ENCODE measurements at regions not wholly inside any gene's neighbourhood (a gene's known extent, or its start where the extent isn't known, plus 50 kb on each side); places are given as distances from the start of the nearest gene placed in this dataset.
A peak's percentile ranks its signal among the peaks of the same experiment; 100 is the strongest.

- TF ChIP-seq CTCF (IDR thresholded peaks at IDR 0.05; ENCODE audit: insufficient read depth, low read length, poor library complexity, severe bottlenecking) = peak; percentile 68
- H3K27me3 ChIP-seq (ENCODE audit: control insufficient read depth, insufficient read depth, low read length) = peaks cover 18% of the 10 kb centered on the region
- H3K4me3 ChIP-seq (ENCODE audit: low read depth, low read length) = no peak overlapping the region
- no peak for DNase-seq (ENCODE audit: low read depth)
- H3K36me3 ChIP-seq (ENCODE audit: control insufficient read depth, insufficient read depth, low read length) = no peaks in the 10 kb centered on the region
Measured at GRCh38 chr10:128263891-128264688, 137.9 kb upstream of the MKI67 start.

- no peak for DNase-seq (ENCODE audit: low read depth)
- no peak for TF ChIP-seq CTCF (IDR thresholded peaks at IDR 0.05; ENCODE audit: insufficient read depth, low read length, poor library complexity, severe bottlenecking)
Measured at GRCh38 chr10:128265596-128265995, 139.4 kb upstream of the MKI67 start.

GRCh38 chr10:128267581-128267980, 141.4 kb upstream of the MKI67 start:
- Histone ChIP-seq H3K36me3 (ENCODE audit: control insufficient read depth, insufficient read depth, low read length) (no peaks in the 10 kb centered on the region), H3K4me3 (ENCODE audit: low read depth, low read length) (no peak overlapping the region), H3K27me3 (ENCODE audit: control insufficient read depth, insufficient read depth, low read length) (peaks cover 18% of the 10 kb centered on the region)
- TF ChIP-seq CTCF (IDR thresholded peaks at IDR 0.05; ENCODE audit: insufficient read depth, low read length, poor library complexity, severe bottlenecking) = no peak
- no peak for DNase-seq (ENCODE audit: low read depth)

More at GRCh38 chr10:128265596-128265995, 139.4 kb upstream of the MKI67 start:
- H3K4me3 ChIP-seq (ENCODE audit: low read depth, low read length) = no peak overlapping the region
- no peaks in the 10 kb centered on the region for H3K36me3 ChIP-seq (ENCODE audit: control insufficient read depth, insufficient read depth, low read length)
- peaks cover 18% of the 10 kb centered on the region for H3K27me3 ChIP-seq (ENCODE audit: control insufficient read depth, insufficient read depth, low read length)

GRCh38 chr10:128268015-128268722, 141.9 kb upstream of the MKI67 start:
- peaks cover 19% of the 10 kb centered on the region for H3K27me3 ChIP-seq (ENCODE audit: control insufficient read depth, insufficient read depth, low read length)
- no peak for DNase-seq (ENCODE audit: low read depth)
- no peak overlapping the region for H3K4me3 ChIP-seq (ENCODE audit: low read depth, low read length)
- peak; percentile 58 for TF ChIP-seq CTCF (IDR thresholded peaks at IDR 0.05; ENCODE audit: insufficient read depth, low read length, poor library complexity, severe bottlenecking)
- H3K36me3 ChIP-seq (ENCODE audit: control insufficient read depth, insufficient read depth, low read length) = no peaks in the 10 kb centered on the region

GRCh38 chr10:128274938-128275337, 148.7 kb upstream of the MKI67 start:
- DNase-seq (ENCODE audit: low read depth) = no peak
- Histone ChIP-seq H3K4me3 (ENCODE audit: low read depth, low read length) (no peak overlapping the region), H3K36me3 (ENCODE audit: control insufficient read depth, insufficient read depth, low read length) (no peaks in the 10 kb centered on the region), H3K27me3 (ENCODE audit: control insufficient read depth, insufficient read depth, low read length) (peaks cover 2% of the 10 kb centered on the region)
- no peak for TF ChIP-seq CTCF (IDR thresholded peaks at IDR 0.05; ENCODE audit: insufficient read depth, low read length, poor library complexity, severe bottlenecking)

All from kidney epithelial cell (primary cell).